OCI-LY7 (cell line): ENCODE measurements at regions not wholly inside any gene's neighbourhood (a gene's known extent, or its start where the extent isn't known, plus 50 kb on each side); places are given as distances from the start of the nearest gene placed in this dataset.
"Not testable (repeated sequence)": the region's sequence is repeated elsewhere in the genome, so short reads cannot be mapped to it uniquely, and the experiment has no call there.

Experiments used
- EZH2phosphoT487 ChIP-seq: fragments of 200-600 bp; sonication (generic); IDR thresholded peaks from 2 replicates; pipeline ENCODE4 v1.6.1; 2018; ENCODE audit warnings: low read depth, borderline replicate concordance, mild to moderate bottlenecking, mixed run types, antibody characterized with exemption, low read length, moderate library complexity, mixed read lengths
- TF ChIP-seq, protein P1 (sequence below): fragments of 200-600 bp; sonication (generic); conservative IDR thresholded peaks from 2 replicates; pipeline ENCODE4 v1.5.1; 2014; ENCODE audit warnings: mild to moderate bottlenecking, antibody characterized with exemption, low read length, moderate library complexity, mixed read lengths

DNA sequence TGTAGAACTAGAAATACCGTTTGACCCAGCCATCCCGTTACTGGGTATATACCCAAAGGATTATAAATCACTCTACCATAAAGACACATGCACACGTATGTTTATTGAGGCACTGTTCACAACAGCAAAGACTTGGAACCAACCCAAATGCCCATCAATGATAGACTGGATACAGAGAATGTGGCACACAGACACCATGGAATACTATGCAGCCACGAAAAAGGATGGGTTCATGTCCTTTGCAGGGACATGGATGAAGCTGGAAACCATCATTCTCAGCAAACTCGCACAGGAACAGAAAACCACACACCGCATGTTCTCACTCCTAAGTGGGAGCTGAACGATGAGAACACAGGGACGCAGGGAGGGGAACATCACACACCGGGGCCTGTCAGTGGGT lies 85.6 kb upstream of the PPP2R3B start:
- TF ChIP-seq, protein P1, sequence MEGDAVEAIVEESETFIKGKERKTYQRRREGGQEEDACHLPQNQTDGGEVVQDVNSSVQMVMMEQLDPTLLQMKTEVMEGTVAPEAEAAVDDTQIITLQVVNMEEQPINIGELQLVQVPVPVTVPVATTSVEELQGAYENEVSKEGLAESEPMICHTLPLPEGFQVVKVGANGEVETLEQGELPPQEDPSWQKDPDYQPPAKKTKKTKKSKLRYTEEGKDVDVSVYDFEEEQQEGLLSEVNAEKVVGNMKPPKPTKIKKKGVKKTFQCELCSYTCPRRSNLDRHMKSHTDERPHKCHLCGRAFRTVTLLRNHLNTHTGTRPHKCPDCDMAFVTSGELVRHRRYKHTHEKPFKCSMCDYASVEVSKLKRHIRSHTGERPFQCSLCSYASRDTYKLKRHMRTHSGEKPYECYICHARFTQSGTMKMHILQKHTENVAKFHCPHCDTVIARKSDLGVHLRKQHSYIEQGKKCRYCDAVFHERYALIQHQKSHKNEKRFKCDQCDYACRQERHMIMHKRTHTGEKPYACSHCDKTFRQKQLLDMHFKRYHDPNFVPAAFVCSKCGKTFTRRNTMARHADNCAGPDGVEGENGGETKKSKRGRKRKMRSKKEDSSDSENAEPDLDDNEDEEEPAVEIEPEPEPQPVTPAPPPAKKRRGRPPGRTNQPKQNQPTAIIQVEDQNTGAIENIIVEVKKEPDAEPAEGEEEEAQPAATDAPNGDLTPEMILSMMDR = not testable (repeated sequence)
- not testable (repeated sequence) for TF ChIP-seq EZH2phosphoT487
